HG02798 (cell line): ENCODE measurements at regions not wholly inside any gene's neighbourhood (a gene's known extent, or its start where the extent isn't known, plus 50 kb on each side); places are given as distances from the start of the nearest gene placed in this dataset.

Experiments used
- ATAC-seq: cut with Tn5 transposase; IDR thresholded peaks from one replicate; pipeline ENCODE4 v1.9.1; 2021; ENCODE audit warnings: mild to moderate bottlenecking; ENCODE audit not compliant: unreplicated experiment, poor library complexity

- no peak for ATAC-seq
Measured at GRCh38 chr6:156045401-156046267, 590.0 kb upstream of the NOX3 start.

- ATAC-seq = no peak
Measured at GRCh38 chr6:156033598-156033997, 578.0 kb upstream of the NOX3 start.

GRCh38 chr6:156031516-156031915 lies 575.9 kb upstream of the NOX3 start:
- no peak for ATAC-seq

GRCh38 chr6:156030053-156030452 lies 574.4 kb upstream of the NOX3 start:
- no peak for ATAC-seq

- ATAC-seq = no peak
Measured at GRCh38 chr6:156029286-156029985, 573.8 kb upstream of the NOX3 start.

- ATAC-seq = no peak
Measured at GRCh38 chr6:156028335-156029131, 572.9 kb upstream of the NOX3 start.

GRCh38 chr6:156027248-156027626 lies 571.6 kb upstream of the NOX3 start:
- no peak for ATAC-seq

- no peak for ATAC-seq
Measured at GRCh38 chr6:156026486-156027247, 571.0 kb upstream of the NOX3 start.

GRCh38 chr6:156024339-156024738 lies 568.7 kb upstream of the NOX3 start:
- ATAC-seq = no peak

GRCh38 chr6:156021746-156022396 lies 566.2 kb upstream of the NOX3 start:
- no peak for ATAC-seq

GRCh38 chr6:156017838-156018237 lies 562.2 kb upstream of the NOX3 start:
- no peak for ATAC-seq

GRCh38 chr6:156016186-156016976 lies 560.7 kb upstream of the NOX3 start:
- ATAC-seq = no peak

- ATAC-seq = no peak
Measured at GRCh38 chr6:156013155-156013554, 557.5 kb upstream of the NOX3 start.

GRCh38 chr6:156009656-156010055 lies 554.0 kb upstream of the NOX3 start:
- ATAC-seq = no peak

- ATAC-seq = no peak
Measured at GRCh38 chr6:156004796-156005195, 549.2 kb upstream of the NOX3 start.

GRCh38 chr6:155996151-155996550 lies 540.5 kb upstream of the NOX3 start:
- no peak for ATAC-seq

- no peak for ATAC-seq
Measured at GRCh38 chr6:155995281-155995680, 539.6 kb upstream of the NOX3 start.

GRCh38 chr6:155994086-155994485 lies 538.4 kb upstream of the NOX3 start:
- ATAC-seq = no peak

GRCh38 chr6:155993240-155993639 lies 537.6 kb upstream of the NOX3 start:
- no peak for ATAC-seq
